ENCODE measurements at regions not wholly inside any gene's neighbourhood (a gene's known extent, or its start where the extent isn't known, plus 50 kb on each side); places are given as distances from the start of the nearest gene placed in this dataset.

DNA sequence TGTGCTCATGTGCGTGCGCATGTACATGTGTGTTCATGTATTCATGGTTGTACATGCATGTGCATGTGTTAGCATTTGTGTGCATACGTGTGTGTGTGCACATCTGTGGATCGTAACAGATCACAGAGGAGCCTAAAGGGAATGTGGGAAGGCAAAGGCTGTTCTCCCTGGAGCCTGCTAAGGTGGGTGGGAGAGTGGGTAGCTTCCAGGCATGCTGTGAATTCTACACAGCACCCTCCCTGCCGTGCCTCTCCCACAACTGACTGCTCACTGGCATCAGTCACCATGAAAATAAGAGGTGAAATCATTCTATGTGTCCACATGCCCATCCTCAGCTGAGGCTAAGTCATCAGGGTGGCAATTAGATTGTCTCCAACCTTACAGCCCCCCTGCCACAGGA is 600.9 kb downstream of the MID1IP1 start:
- Histone ChIP-seq H3K9me2 (ENCODE audit: insufficient read depth, low read length) (no peaks in the 10 kb centered on the region), H3K27me3 (ENCODE audit: insufficient read depth, low read depth, low read length) (no peaks in the 10 kb centered on the region), H3K9ac (ENCODE audit: low read length) (no peak overlapping the region), H3K4me2 (ENCODE audit: low read length) (no peak overlapping the region), H3K27ac (ENCODE audit: low read length) (no peak overlapping the region), H3K4me3 (ENCODE audit: low read length) (no peak overlapping the region), H2AFZ (ENCODE audit: low read depth, low read length) (no peak overlapping the region), H3K9me3 (ENCODE audit: low read length) (no peaks in the 10 kb centered on the region), H4K20me1 (ENCODE audit: insufficient read depth) (no peaks in the 10 kb centered on the region), H3K79me2 (replicated peaks; ENCODE audit: insufficient read depth, low read length) (no peaks in the 10 kb centered on the region), H3K36me3 (ENCODE audit: insufficient read depth, low read length) (no peaks in the 10 kb centered on the region), H3F3A (ENCODE audit: insufficient read depth, low read length, poor library complexity, severe bottlenecking) (no peaks in the 10 kb centered on the region)
- TF ChIP-seq EZH2 (IDR thresholded peaks at IDR 0.05; ENCODE audit: borderline replicate concordance, insufficient read depth, low read length, poor library complexity, severe bottlenecking): no peak
- TF ChIP-seq SMC3 (conservative IDR thresholded peaks at IDR 0.05; ENCODE audit: poor library complexity): no peak
- TF ChIP-seq, protein P1, sequence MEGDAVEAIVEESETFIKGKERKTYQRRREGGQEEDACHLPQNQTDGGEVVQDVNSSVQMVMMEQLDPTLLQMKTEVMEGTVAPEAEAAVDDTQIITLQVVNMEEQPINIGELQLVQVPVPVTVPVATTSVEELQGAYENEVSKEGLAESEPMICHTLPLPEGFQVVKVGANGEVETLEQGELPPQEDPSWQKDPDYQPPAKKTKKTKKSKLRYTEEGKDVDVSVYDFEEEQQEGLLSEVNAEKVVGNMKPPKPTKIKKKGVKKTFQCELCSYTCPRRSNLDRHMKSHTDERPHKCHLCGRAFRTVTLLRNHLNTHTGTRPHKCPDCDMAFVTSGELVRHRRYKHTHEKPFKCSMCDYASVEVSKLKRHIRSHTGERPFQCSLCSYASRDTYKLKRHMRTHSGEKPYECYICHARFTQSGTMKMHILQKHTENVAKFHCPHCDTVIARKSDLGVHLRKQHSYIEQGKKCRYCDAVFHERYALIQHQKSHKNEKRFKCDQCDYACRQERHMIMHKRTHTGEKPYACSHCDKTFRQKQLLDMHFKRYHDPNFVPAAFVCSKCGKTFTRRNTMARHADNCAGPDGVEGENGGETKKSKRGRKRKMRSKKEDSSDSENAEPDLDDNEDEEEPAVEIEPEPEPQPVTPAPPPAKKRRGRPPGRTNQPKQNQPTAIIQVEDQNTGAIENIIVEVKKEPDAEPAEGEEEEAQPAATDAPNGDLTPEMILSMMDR (IDR thresholded peaks at IDR 0.05; ENCODE audit: poor library complexity, severe bottlenecking): no peak
- no peak for TF ChIP-seq RAD21 (conservative IDR thresholded peaks at IDR 0.05)
- no peak for TF ChIP-seq MXI1 (conservative IDR thresholded peaks at IDR 0.05; ENCODE audit: poor library complexity, severe bottlenecking)
- no peak for TF ChIP-seq EP300 (conservative IDR thresholded peaks at IDR 0.05; ENCODE audit: poor library complexity, severe bottlenecking)
- no peak for TF ChIP-seq POLR2AphosphoS5 (IDR thresholded peaks at IDR 0.05)
- TF ChIP-seq, protein P2, sequence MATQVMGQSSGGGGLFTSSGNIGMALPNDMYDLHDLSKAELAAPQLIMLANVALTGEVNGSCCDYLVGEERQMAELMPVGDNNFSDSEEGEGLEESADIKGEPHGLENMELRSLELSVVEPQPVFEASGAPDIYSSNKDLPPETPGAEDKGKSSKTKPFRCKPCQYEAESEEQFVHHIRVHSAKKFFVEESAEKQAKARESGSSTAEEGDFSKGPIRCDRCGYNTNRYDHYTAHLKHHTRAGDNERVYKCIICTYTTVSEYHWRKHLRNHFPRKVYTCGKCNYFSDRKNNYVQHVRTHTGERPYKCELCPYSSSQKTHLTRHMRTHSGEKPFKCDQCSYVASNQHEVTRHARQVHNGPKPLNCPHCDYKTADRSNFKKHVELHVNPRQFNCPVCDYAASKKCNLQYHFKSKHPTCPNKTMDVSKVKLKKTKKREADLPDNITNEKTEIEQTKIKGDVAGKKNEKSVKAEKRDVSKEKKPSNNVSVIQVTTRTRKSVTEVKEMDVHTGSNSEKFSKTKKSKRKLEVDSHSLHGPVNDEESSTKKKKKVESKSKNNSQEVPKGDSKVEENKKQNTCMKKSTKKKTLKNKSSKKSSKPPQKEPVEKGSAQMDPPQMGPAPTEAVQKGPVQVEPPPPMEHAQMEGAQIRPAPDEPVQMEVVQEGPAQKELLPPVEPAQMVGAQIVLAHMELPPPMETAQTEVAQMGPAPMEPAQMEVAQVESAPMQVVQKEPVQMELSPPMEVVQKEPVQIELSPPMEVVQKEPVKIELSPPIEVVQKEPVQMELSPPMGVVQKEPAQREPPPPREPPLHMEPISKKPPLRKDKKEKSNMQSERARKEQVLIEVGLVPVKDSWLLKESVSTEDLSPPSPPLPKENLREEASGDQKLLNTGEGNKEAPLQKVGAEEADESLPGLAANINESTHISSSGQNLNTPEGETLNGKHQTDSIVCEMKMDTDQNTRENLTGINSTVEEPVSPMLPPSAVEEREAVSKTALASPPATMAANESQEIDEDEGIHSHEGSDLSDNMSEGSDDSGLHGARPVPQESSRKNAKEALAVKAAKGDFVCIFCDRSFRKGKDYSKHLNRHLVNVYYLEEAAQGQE (IDR thresholded peaks at IDR 0.05; ENCODE audit: borderline replicate concordance): no peak
- TF ChIP-seq TAF1 (IDR thresholded peaks at IDR 0.05; ENCODE audit: low read depth): no peak

GRCh38 chrX:39406799-39407198 is 605.5 kb downstream of the MID1IP1 start:
- H3K79me2 ChIP-seq (replicated peaks; ENCODE audit: insufficient read depth, low read length): no peaks in the 10 kb centered on the region
- H3K27me3 ChIP-seq (ENCODE audit: insufficient read depth, low read depth, low read length): no peaks in the 10 kb centered on the region
- no peak overlapping the region for H2AFZ ChIP-seq (ENCODE audit: low read depth, low read length)
- no peaks in the 10 kb centered on the region for H4K20me1 ChIP-seq (ENCODE audit: insufficient read depth)
- H3K36me3 ChIP-seq (ENCODE audit: insufficient read depth, low read length): no peaks in the 10 kb centered on the region
- no peak overlapping the region for H3K4me3 ChIP-seq (ENCODE audit: low read length)
- no peak overlapping the region for H3K27ac ChIP-seq (ENCODE audit: low read length)
- TF ChIP-seq EZH2 (IDR thresholded peaks at IDR 0.05; ENCODE audit: borderline replicate concordance, insufficient read depth, low read length, poor library complexity, severe bottlenecking) (no peak), RAD21 (conservative IDR thresholded peaks at IDR 0.05) (no peak), SMC3 (conservative IDR thresholded peaks at IDR 0.05; ENCODE audit: poor library complexity) (no peak), POLR2AphosphoS5 (IDR thresholded peaks at IDR 0.05) (no peak), TAF1 (IDR thresholded peaks at IDR 0.05; ENCODE audit: low read depth) (no peak), MXI1 (conservative IDR thresholded peaks at IDR 0.05; ENCODE audit: poor library complexity, severe bottlenecking) (no peak), EP300 (conservative IDR thresholded peaks at IDR 0.05; ENCODE audit: poor library complexity, severe bottlenecking) (no peak)
- TF ChIP-seq, protein P1 (IDR thresholded peaks at IDR 0.05; ENCODE audit: poor library complexity, severe bottlenecking): no peak
- TF ChIP-seq, protein P2 (IDR thresholded peaks at IDR 0.05; ENCODE audit: borderline replicate concordance): no peak
- H3K9me3 ChIP-seq (ENCODE audit: low read length): no peaks in the 10 kb centered on the region
- H3K4me2 ChIP-seq (ENCODE audit: low read length): no peak overlapping the region
- H3K9me2 ChIP-seq (ENCODE audit: insufficient read depth, low read length): no peaks in the 10 kb centered on the region
- H3F3A ChIP-seq (ENCODE audit: insufficient read depth, low read length, poor library complexity, severe bottlenecking): no peaks in the 10 kb centered on the region
- no peak overlapping the region for H3K9ac ChIP-seq (ENCODE audit: low read length)
